Kidney tubule cell (primary cell): ENCODE measurements at regions not wholly inside any gene's neighbourhood (a gene's known extent, or its start where the extent isn't known, plus 50 kb on each side); places are given as distances from the start of the nearest gene placed in this dataset.
"Not testable (repeated sequence)": the region's sequence is repeated elsewhere in the genome, so short reads cannot be mapped to it uniquely, and the experiment has no call there.

Source experiments
- DNase-seq: peaks from one replicate; pipeline ENCODE4 v3.0.0-alpha.2; 2018; ENCODE audit warnings: low spot score

GRCh38 chr22:12162586-12162985 is 3365.4 kb upstream of the OR11H1 start:
- not testable (repeated sequence) for DNase-seq

- not testable (repeated sequence) for DNase-seq
Observed at GRCh38 chr22:12166525-12166924, 3361.5 kb upstream of the OR11H1 start.

- not testable (repeated sequence) for DNase-seq
Observed at GRCh38 chr22:12168044-12168443, 3359.9 kb upstream of the OR11H1 start.

GRCh38 chr22:12192117-12192516 is 3335.9 kb upstream of the OR11H1 start:
- DNase-seq = peak; percentile 3

GRCh38 chr22:12194650-12195049 is 3333.3 kb upstream of the OR11H1 start:
- DNase-seq = not testable (repeated sequence)

GRCh38 chr22:12202067-12202466 is 3325.9 kb upstream of the OR11H1 start:
- peak; percentile 1 for DNase-seq

GRCh38 chr22:12206687-12207086 is 3321.3 kb upstream of the OR11H1 start:
- DNase-seq = not testable (repeated sequence)
